ENCODE measurements at regions not wholly inside any gene's neighbourhood (a gene's known extent, or its start where the extent isn't known, plus 50 kb on each side); places are given as distances from the start of the nearest gene placed in this dataset.
"Not testable (repeated sequence)": the region's sequence is repeated elsewhere in the genome, so short reads cannot be mapped to it uniquely, and the experiment has no call there.

DNA sequence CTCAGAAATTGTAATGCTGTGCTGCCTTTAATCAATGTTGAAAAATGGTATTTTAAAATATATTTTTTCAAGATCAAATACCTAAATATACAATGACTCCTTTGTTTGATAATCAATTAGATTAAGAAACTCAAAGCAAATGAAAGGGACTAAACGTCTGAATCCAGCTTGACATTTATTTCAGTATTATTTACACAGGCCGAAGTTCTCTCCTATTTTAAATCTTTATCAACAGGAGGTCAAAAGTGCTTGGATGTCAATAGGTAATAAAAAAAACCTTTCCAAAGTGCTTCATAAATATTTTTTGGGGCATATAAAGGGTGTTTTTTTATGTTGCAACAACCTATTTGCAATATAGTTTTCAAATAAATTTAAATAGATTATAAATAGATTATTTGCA is 1201.7 kb upstream of the SLC39A10 start:
- no peaks in the 10 kb centered on the region for H3K27me3 ChIP-seq (ENCODE audit: insufficient read depth, low read length)
- H3K9me3 ChIP-seq (ENCODE audit: insufficient read depth, low read depth, low read length) = no peaks in the 10 kb centered on the region
- whole genome bisulfite sequencing = 89% methylated on average over 1 of the region's 2 CpGs

DNA sequence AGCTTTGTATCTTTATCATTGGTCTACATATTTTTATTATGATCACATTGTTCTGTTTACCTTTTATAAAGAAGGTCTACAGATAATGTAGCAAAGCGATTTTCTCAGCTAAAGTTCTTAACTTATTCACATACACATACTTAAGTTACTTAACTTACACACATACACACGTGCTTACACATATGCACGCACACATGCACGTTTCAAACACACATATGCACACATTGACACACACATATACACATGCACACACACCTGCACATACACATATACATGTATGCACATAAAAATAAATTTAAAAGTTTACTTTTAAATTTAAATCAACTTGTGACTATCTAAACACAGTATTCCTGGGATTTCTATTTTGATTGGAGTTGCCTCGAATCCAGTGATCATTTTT is 1204.5 kb upstream of the SLC39A10 start:
- H3K27me3 ChIP-seq (ENCODE audit: insufficient read depth, low read length) = no peaks in the 10 kb centered on the region
- no peaks in the 10 kb centered on the region for H3K4me1 ChIP-seq (ENCODE audit: insufficient read depth, low read length)
- WGBS = 87% methylated on average over 4 of the region's 5 CpGs
- no peak overlapping the region for H3K9ac ChIP-seq (ENCODE audit: low read depth, low read length)
- no peaks in the 10 kb centered on the region for H3K36me3 ChIP-seq (ENCODE audit: insufficient read depth, low read length)
- H3K27ac ChIP-seq (ENCODE audit: low read depth, low read length) = no peak overlapping the region
- no peaks in the 10 kb centered on the region for H3K9me3 ChIP-seq (ENCODE audit: insufficient read depth, low read depth, low read length)
- no peak overlapping the region for H3K4me3 ChIP-seq (ENCODE audit: low read length)

More for the DNA sequence above, 1201.7 kb upstream of the SLC39A10 start:
- no peaks in the 10 kb centered on the region for H3K36me3 ChIP-seq (ENCODE audit: insufficient read depth, low read length)
- no peak overlapping the region for H3K9ac ChIP-seq (ENCODE audit: low read depth, low read length)
- H3K4me1 ChIP-seq (ENCODE audit: insufficient read depth, low read length) = no peaks in the 10 kb centered on the region
- H3K4me3 ChIP-seq (ENCODE audit: low read length) = no peak overlapping the region
- no peak overlapping the region for H3K27ac ChIP-seq (ENCODE audit: low read depth, low read length)

DNA sequence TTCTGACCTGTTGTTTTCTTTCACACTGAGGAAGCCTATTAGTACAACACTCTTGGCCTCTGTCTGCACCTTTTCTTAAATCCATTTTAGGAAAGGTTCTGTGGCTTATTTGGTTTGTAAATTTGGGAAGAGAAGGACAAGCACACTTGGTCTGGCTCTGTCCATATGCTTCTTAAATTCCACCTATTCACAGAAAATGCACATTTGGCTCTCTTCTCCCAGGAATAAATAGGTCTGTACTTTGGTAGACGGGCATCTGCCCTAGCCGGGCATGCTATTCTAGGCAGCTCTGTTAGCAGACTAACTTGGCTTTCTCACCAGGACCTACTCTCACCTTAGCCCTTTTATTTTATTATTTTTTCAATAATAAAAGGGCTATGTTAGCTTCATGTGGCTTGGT is 1211.8 kb upstream of the SLC39A10 start:
- H3K4me3 ChIP-seq (ENCODE audit: low read length) = no peak overlapping the region
- H3K27ac ChIP-seq (ENCODE audit: low read depth, low read length) = no peak overlapping the region
- 94% methylated on average over 2 of the region's 2 CpGs for WGBS
- H3K4me1 ChIP-seq (ENCODE audit: insufficient read depth, low read length) = no peaks in the 10 kb centered on the region
- H3K27me3 ChIP-seq (ENCODE audit: insufficient read depth, low read length) = no peaks in the 10 kb centered on the region
- H3K9ac ChIP-seq (ENCODE audit: low read depth, low read length) = no peak overlapping the region
- no peaks in the 10 kb centered on the region for H3K36me3 ChIP-seq (ENCODE audit: insufficient read depth, low read length)
- H3K9me3 ChIP-seq (ENCODE audit: insufficient read depth, low read depth, low read length) = no peaks in the 10 kb centered on the region

DNA sequence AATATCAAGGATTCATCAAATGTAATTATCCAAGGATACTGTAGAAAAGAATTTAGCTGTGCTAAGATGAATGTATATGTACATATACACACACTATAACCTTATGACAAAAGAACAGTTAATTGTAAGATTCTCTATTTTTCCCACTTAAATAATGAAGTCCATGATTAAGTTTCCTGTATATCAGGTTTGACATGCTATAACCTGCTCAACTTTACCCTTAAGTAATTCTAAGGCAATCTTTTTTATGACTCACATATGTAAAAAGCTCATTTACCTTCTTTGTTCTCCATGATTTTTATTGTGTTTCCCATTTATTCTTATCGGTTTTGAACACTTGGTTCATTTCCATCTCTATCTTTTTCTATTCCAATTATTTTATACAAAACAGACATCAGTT is 1213.1 kb upstream of the SLC39A10 start:
- WGBS = 84% methylated on average over 1 of the region's 1 CpG
- H3K4me3 ChIP-seq (ENCODE audit: low read length) = no peak overlapping the region
- no peak overlapping the region for H3K9ac ChIP-seq (ENCODE audit: low read depth, low read length)
- no peaks in the 10 kb centered on the region for H3K27me3 ChIP-seq (ENCODE audit: insufficient read depth, low read length)
- H3K36me3 ChIP-seq (ENCODE audit: insufficient read depth, low read length) = no peaks in the 10 kb centered on the region
- H3K4me1 ChIP-seq (ENCODE audit: insufficient read depth, low read length) = no peaks in the 10 kb centered on the region
- no peak overlapping the region for H3K27ac ChIP-seq (ENCODE audit: low read depth, low read length)
- H3K9me3 ChIP-seq (ENCODE audit: insufficient read depth, low read depth, low read length) = no peaks in the 10 kb centered on the region

DNA sequence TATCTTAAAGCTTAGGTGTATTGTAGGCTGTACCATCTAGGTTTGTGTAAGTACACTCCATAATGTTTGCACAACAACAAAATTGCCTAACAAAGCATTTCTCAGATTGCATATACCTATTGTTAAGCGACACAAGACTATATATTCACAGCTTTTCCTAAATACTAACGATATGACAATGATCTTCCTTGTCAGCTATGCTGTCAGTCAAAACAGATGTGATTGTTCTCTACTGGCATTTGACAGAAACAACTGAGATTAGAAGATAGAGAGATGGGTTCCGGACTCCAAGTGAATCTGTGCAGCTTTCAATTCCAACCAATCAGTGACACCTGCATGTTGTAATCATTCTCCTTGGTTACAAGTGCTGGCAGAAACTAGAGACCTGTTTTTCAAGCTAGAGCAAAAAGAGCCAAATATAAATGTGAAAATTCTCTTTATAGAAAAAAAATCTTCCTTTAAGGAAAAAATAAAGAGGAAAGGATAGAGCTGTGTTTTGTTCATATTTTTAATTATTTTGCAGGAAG is 1232.3 kb upstream of the SLC39A10 start:
- Histone ChIP-seq H3K27ac (ENCODE audit: low read depth, low read length) (no peak overlapping the region), H3K4me3 (ENCODE audit: low read length) (no peak overlapping the region), H3K9ac (ENCODE audit: low read depth, low read length) (no peak overlapping the region), H3K27me3 (ENCODE audit: insufficient read depth, low read length) (no peaks in the 10 kb centered on the region), H3K36me3 (ENCODE audit: insufficient read depth, low read length) (no peaks in the 10 kb centered on the region), H3K4me1 (ENCODE audit: insufficient read depth, low read length) (no peaks in the 10 kb centered on the region), H3K9me3 (ENCODE audit: insufficient read depth, low read depth, low read length) (no peaks in the 10 kb centered on the region)
- WGBS = 87% methylated on average over 3 of the region's 3 CpGs

DNA sequence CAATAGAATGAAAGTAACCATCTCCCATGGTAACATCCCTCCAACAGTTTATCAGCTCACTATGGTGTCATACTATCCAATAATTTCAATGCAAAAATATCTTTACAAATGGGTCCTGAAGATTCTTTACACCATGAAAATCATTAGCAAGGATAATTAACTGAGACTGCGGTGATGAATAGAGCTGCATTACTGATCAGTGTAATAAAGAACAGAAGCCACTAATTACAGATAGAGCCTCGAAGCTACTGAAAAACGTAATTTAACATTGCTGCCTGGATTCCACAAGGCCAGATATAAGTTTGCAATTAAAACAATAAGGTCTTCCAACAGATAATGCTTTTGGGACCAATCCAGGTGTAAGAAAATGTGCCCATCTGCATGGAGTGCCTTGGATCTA is 1245.8 kb upstream of the SLC39A10 start:
- WGBS = 94% methylated on average over 3 of the region's 3 CpGs
- Histone ChIP-seq H3K27ac (ENCODE audit: low read depth, low read length) (no peak overlapping the region), H3K4me3 (ENCODE audit: low read length) (no peak overlapping the region), H3K9ac (ENCODE audit: low read depth, low read length) (no peak overlapping the region), H3K9me3 (ENCODE audit: insufficient read depth, low read depth, low read length) (no peaks in the 10 kb centered on the region), H3K4me1 (ENCODE audit: insufficient read depth, low read length) (no peaks in the 10 kb centered on the region), H3K27me3 (ENCODE audit: insufficient read depth, low read length) (no peaks in the 10 kb centered on the region), H3K36me3 (ENCODE audit: insufficient read depth, low read length) (no peaks in the 10 kb centered on the region)

DNA sequence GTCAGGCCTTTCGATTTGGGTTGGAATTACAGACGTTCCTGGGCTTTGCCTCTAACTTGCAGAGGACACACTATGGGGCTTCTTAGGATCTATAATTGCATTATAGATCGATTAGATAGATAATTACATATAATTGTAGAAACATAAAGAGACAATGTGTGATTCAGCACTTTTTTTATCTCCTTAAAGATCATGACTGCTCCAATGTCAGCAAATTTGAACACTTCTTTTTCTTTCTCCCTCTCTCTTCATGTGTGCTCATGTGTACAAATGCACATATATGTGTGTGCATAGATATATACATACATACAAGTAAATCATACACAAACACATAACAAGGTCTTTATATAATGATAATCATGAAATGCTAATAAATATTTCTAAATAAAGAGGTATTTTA is 1261.2 kb upstream of the SLC39A10 start:
- Histone ChIP-seq H3K27me3 (ENCODE audit: insufficient read depth, low read length) (no peaks in the 10 kb centered on the region), H3K4me3 (ENCODE audit: low read length) (no peak overlapping the region)

DNA sequence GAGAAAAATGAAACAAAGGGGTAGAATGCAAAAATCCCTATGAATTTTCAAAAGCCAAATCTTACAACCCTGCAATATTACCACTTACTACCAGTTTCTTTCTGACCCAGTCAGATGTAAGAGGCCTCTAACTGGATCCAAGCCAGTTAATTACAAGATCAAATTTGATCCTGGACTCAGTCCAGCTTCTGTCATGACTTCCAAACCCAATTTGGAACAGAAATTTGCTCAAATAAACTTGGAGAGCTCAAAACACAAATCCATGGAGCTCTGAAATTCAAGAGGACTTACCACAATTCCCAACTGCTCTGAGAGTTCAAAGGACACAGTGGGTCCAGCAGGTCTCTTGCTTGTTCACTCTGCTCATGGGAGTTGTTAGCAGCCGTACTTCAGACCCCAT is 1271.7 kb upstream of the SLC39A10 start:
- no peak overlapping the region for H3K9ac ChIP-seq (ENCODE audit: low read depth, low read length)

More for the DNA sequence above, 1261.2 kb upstream of the SLC39A10 start:
- Histone ChIP-seq H3K9me3 (ENCODE audit: insufficient read depth, low read depth, low read length) (no peaks in the 10 kb centered on the region), H3K27ac (ENCODE audit: low read depth, low read length) (no peak overlapping the region), H3K36me3 (ENCODE audit: insufficient read depth, low read length) (no peaks in the 10 kb centered on the region), H3K9ac (ENCODE audit: low read depth, low read length) (no peak overlapping the region), H3K4me1 (ENCODE audit: insufficient read depth, low read length) (no peaks in the 10 kb centered on the region; the same call in 1 of the 2 replicates)
- 96% methylated on average over 2 of the region's 3 CpGs for WGBS

DNA sequence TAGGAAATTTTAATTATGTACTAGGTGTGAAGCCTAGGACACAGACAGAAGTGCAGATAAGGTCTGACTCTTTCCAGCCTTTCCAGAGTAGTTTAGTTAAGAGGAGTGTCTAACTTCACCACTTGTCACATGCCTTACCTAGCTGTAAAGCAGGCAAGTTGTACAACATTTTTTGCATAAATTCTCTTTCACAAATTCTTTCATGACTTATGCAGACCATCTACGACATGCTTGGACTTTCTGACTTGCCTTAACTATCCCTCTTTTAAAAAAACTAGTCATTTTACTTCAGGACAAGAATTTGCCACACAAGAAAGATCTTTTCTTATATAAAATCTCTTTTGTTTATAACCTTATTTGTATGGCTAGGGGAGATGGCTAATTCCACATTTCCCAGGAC is 1273.6 kb upstream of the SLC39A10 start:
- WGBS = 46% methylated on average over 1 of the region's 1 CpG
- Histone ChIP-seq H3K4me1 (ENCODE audit: insufficient read depth, low read length) (no peaks in the 10 kb centered on the region), H3K27ac (ENCODE audit: low read depth, low read length) (no peak overlapping the region), H3K9ac (ENCODE audit: low read depth, low read length) (no peak overlapping the region), H3K36me3 (ENCODE audit: insufficient read depth, low read length) (no peaks in the 10 kb centered on the region), H3K4me3 (ENCODE audit: low read length) (no peak overlapping the region), H3K9me3 (ENCODE audit: insufficient read depth, low read depth, low read length) (peaks cover 74% of the 10 kb centered on the region), H3K27me3 (ENCODE audit: insufficient read depth, low read length) (no peaks in the 10 kb centered on the region)

More for the DNA sequence above, 1271.7 kb upstream of the SLC39A10 start:
- 100% methylated on average over 1 of the region's 1 CpG for WGBS
- H3K36me3 ChIP-seq (ENCODE audit: insufficient read depth, low read length) = no peaks in the 10 kb centered on the region
- H3K27ac ChIP-seq (ENCODE audit: low read depth, low read length) = no peak overlapping the region
- no peak overlapping the region for H3K4me3 ChIP-seq (ENCODE audit: low read length)
- no peaks in the 10 kb centered on the region for H3K27me3 ChIP-seq (ENCODE audit: insufficient read depth, low read length)
- no peaks in the 10 kb centered on the region for H3K4me1 ChIP-seq (ENCODE audit: insufficient read depth, low read length)
- H3K9me3 ChIP-seq (ENCODE audit: insufficient read depth, low read depth, low read length) = peaks cover 80% of the 10 kb centered on the region

DNA sequence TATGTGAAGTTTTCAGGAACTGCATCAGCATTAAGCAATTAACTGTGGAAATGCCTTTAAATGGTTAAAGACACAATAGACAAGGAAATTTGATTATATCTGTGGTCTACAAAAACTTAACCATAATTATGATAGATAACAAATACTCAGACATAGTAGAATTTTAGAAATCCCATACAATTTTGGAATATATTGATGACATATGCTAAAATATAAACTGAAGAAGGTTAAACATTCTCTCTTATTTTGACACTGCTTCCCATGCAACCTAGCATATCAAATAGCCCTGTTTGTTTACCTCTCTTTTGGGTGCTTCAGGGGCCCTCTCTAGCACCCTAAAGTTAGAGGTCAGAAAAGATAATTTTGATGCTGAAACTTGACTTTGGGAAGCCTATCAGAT is 1274.8 kb upstream of the SLC39A10 start:
- Histone ChIP-seq H3K4me1 (ENCODE audit: insufficient read depth, low read length) (no peaks in the 10 kb centered on the region), H3K27ac (ENCODE audit: low read depth, low read length) (no peak overlapping the region), H3K9ac (ENCODE audit: low read depth, low read length) (no peak overlapping the region), H3K27me3 (ENCODE audit: insufficient read depth, low read length) (no peaks in the 10 kb centered on the region), H3K4me3 (ENCODE audit: low read length) (no peak overlapping the region), H3K36me3 (ENCODE audit: insufficient read depth, low read length) (no peaks in the 10 kb centered on the region), H3K9me3 (ENCODE audit: insufficient read depth, low read depth, low read length) (peaks cover 66% of the 10 kb centered on the region)

DNA sequence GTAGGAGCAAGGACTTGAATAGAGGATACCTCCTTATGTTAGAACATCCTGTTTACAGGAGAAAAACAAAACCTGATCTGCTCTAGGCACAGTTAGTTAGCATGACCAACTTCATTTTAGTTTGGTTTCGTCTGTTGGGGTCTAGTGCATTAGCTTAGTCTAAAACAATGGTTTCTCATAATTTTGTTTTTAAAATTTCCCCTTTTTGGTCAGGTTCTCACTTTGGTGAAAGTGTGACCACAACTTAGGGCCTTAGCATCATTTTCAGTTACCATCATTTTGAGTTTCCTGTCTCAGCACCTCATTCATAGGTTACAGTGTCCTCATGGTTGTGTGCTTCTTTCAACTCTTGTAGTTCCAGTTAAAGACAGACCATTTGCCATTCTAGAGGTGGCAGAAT is 1277.0 kb upstream of the SLC39A10 start:
- H3K9ac ChIP-seq (ENCODE audit: low read depth, low read length) = no peak overlapping the region
- 90% methylated on average over 1 of the region's 1 CpG for WGBS
- no peaks in the 10 kb centered on the region for H3K36me3 ChIP-seq (ENCODE audit: insufficient read depth, low read length)
- no peak overlapping the region for H3K27ac ChIP-seq (ENCODE audit: low read depth, low read length)
- H3K4me3 ChIP-seq (ENCODE audit: low read length) = no peak overlapping the region
- no peaks in the 10 kb centered on the region for H3K27me3 ChIP-seq (ENCODE audit: insufficient read depth, low read length)
- H3K9me3 ChIP-seq (ENCODE audit: insufficient read depth, low read depth, low read length) = peaks cover 47% of the 10 kb centered on the region
- no peaks in the 10 kb centered on the region for H3K4me1 ChIP-seq (ENCODE audit: insufficient read depth, low read length)

DNA sequence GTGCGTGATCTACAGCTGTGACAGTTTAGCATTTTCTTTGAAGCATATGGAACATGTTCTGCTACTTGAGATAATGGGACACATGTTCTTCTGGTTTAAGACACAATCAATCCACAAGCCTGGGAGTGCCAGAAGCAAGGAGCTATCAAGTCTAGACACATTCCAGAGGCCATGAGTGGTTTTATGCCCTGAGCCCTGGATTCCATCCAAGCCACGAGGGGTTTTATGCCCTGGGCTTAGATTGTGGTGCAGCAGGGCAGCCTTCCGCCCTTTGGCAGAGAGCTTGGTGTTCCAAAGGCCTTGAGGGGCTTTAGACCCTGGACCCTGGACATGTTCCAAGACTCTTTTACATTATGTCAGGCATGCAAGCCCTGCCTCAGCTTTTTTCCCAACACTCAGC is 1289.6 kb upstream of the SLC39A10 start:
- H3K9ac ChIP-seq (ENCODE audit: low read depth, low read length); H3K27ac ChIP-seq (ENCODE audit: low read depth, low read length); H3K36me3 ChIP-seq (ENCODE audit: insufficient read depth, low read length); H3K4me1 ChIP-seq (ENCODE audit: insufficient read depth, low read length); H3K27me3 ChIP-seq (ENCODE audit: insufficient read depth, low read length); H3K4me3 ChIP-seq (ENCODE audit: low read length): not testable (repeated sequence)
- H3K9me3 ChIP-seq (ENCODE audit: insufficient read depth, low read depth, low read length) = peaks cover 14% of the 10 kb centered on the region
- 89% methylated on average over 3 of the region's 3 CpGs for WGBS
